PFSK-1 (cell line): ENCODE measurements at regions not wholly inside any gene's neighbourhood (a gene's known extent, or its start where the extent isn't known, plus 50 kb on each side); places are given as distances from the start of the nearest gene placed in this dataset.

Experiments
- FOXP2 ChIP-seq: optimal IDR thresholded peaks from 2 replicates; pipeline ENCODE3; 2011; ENCODE audit warnings: borderline replicate concordance, control low read depth, inconsistent platforms; ENCODE audit not compliant: insufficient read depth; ENCODE audit errors: extremely low read length, extremely low read depth
- POLR2AphosphoS5 ChIP-seq: IDR thresholded peaks from 2 replicates; pipeline ENCODE4 v1.6.1; 2012; ENCODE audit warnings: low read depth, mild to moderate bottlenecking, control low read depth, low read length, moderate library complexity
- REST ChIP-seq, 2 experiments: IDR thresholded peaks; 2 replicates each; pipeline versions ENCODE4 v1.6.1 to v1.8.0; 2011 to 2012; ENCODE audit warnings: low read depth in 2 of 2, low read length in 2 of 2, control low read depth in 1 of 2, inconsistent platforms in 1 of 2, mild to moderate bottlenecking in 1 of 2, moderate library complexity in 1 of 2; ENCODE audit not compliant: insufficient read depth in 1 of 2
- SIN3A ChIP-seq: IDR thresholded peaks from 2 replicates; pipeline ENCODE4 v1.6.1; 2012; ENCODE audit warnings: mild to moderate bottlenecking, low read length, moderate library complexity, borderline replicate concordance; ENCODE audit not compliant: insufficient read depth
- TAF1 ChIP-seq: IDR thresholded peaks from 2 replicates; pipeline ENCODE4 v1.6.1; 2012; ENCODE audit warnings: low read length, control low read depth, borderline replicate concordance; ENCODE audit not compliant: insufficient read depth

GRCh38 chrX:22739276-22739675 is 260.5 kb upstream of the DDX53 start:
- TF ChIP-seq TAF1 (no peak), FOXP2 (no peak), REST (IDR thresholded peaks at IDR 0.05; ENCODE audit: insufficient read depth in 1 of 2, low read depth in 2 of 2, low read length in 2 of 2) (no peak), SIN3A (no peak), POLR2AphosphoS5 (no peak)

GRCh38 chrX:22740836-22741235 is 258.9 kb upstream of the DDX53 start:
- TF ChIP-seq REST (IDR thresholded peaks at IDR 0.05; ENCODE audit: insufficient read depth in 1 of 2, low read depth in 2 of 2, low read length in 2 of 2): no peak
- no peak for TF ChIP-seq FOXP2
- no peak for TF ChIP-seq POLR2AphosphoS5
- TF ChIP-seq TAF1: no peak
- no peak for TF ChIP-seq SIN3A

- peak; percentile 20 for TF ChIP-seq FOXP2
- TF ChIP-seq REST (IDR thresholded peaks at IDR 0.05; ENCODE audit: insufficient read depth in 1 of 2, low read depth in 2 of 2, low read length in 2 of 2): no peak
- TF ChIP-seq POLR2AphosphoS5: no peak
- TF ChIP-seq SIN3A: no peak
Observed at GRCh38 chrX:22742174-22742573, 257.6 kb upstream of the DDX53 start.

GRCh38 chrX:22746081-22746480 is 253.7 kb upstream of the DDX53 start:
- no peak for TF ChIP-seq TAF1
- TF ChIP-seq SIN3A: no peak
- no peak for TF ChIP-seq FOXP2
- no peak for TF ChIP-seq POLR2AphosphoS5
- no peak for TF ChIP-seq REST (IDR thresholded peaks at IDR 0.05; ENCODE audit: insufficient read depth in 1 of 2, low read depth in 2 of 2, low read length in 2 of 2)
